GM12878 (cell line): ENCODE measurements at regions not wholly inside any gene's neighbourhood (a gene's known extent, or its start where the extent isn't known, plus 50 kb on each side); places are given as distances from the start of the nearest gene placed in this dataset.

Experiments used
- ATAC-seq: fragments of 200-7000 bp; cut with Tn5 transposase; 3 replicates; pipeline ENCODE4 v1.9.1; 2020; ENCODE audit warnings: mild to moderate bottlenecking, moderate library complexity
- BruUV-seq: library from RNA; stranded (reverse); fragments of 400-500 nt; replicated peaks from 2 replicates; lab custom pipeline; 2021; lab: Mats Ljungman, UMichigan
- CTCF ChIA-PET: fragments of 300-600 bp; sonication (Branson Sonifier 250); formaldehyde crosslinking; extraction: SDS; loops from one replicate; lab custom pipeline; 2021; ENCODE audit warnings: inconsistent platforms; lab: Yijun Ruan, JAX
- POLR2A ChIA-PET: fragments of 350-600 bp; formaldehyde crosslinking; extraction: SDS; loops from one replicate; lab custom pipeline; 2021; ENCODE audit warnings: inconsistent platforms; lab: Charles Lee
- RAD21 ChIA-PET: fragments of 300-600 bp; sonication (Branson Sonifier 250); formaldehyde crosslinking; loops from one replicate; lab custom pipeline; 2023; ENCODE audit warnings: antibody characterized with exemption; ENCODE audit not compliant: unreplicated experiment; lab: Charles Lee
- SMC1A ChIA-PET: fragments of 300-600 bp; sonication (Branson Sonifier 250); formaldehyde crosslinking; loops from one replicate; lab custom pipeline; 2023; ENCODE audit not compliant: unreplicated experiment, uncharacterized antibody; lab: Charles Lee
- DNase-seq: peaks from one replicate; pipeline ENCODE4 v3.0.0-alpha.2; 2011; ENCODE audit warnings: low read depth, low spot score
- FAIRE-seq: peaks from 3 replicates; lab custom pipeline; 2011; peaks lifted over from hg19 to GRCh38; lab: Jason Lieb, UNC
- H2AFZ ChIP-seq: 2 replicates; pipeline ENCODE4 v1.6.0; 2011; ENCODE audit warnings: low read depth, low read length, control low read depth; ENCODE audit not compliant: control insufficient read depth
- H3K27ac ChIP-seq: 2 replicates; pipeline ENCODE4 v1.5.1; 2011; ENCODE audit warnings: control low read depth; ENCODE audit not compliant: control insufficient read depth, insufficient read depth
- H3K27me3 ChIP-seq, 2 experiments: replicated peaks in 1 of 2; 2 replicates each; pipeline versions ENCODE4 v1.6.0 to v1.6.1; 2011; ENCODE audit warnings: low read length in 1 of 2; ENCODE audit not compliant: control insufficient read depth in 2 of 2, insufficient read depth in 2 of 2
- H3K36me3 ChIP-seq, 2 experiments: 2 replicates each; pipeline ENCODE4 v1.5.1; 2011; ENCODE audit warnings: low read length in 1 of 2; ENCODE audit not compliant: control insufficient read depth in 2 of 2, insufficient read depth in 2 of 2
- H3K4me1 ChIP-seq: 2 replicates; pipeline ENCODE4 v1.6.1; 2011; ENCODE audit warnings: mild to moderate bottlenecking, low read length, moderate library complexity, mixed read lengths; ENCODE audit not compliant: control insufficient read depth, insufficient read depth
- H3K4me2 ChIP-seq: 2 replicates; pipeline ENCODE4 v1.6.0; 2011; ENCODE audit warnings: control low read depth; ENCODE audit not compliant: control insufficient read depth, insufficient read depth
- H3K4me3 ChIP-seq: fragments of 200-600 bp; sonication (generic); 2 replicates; pipeline ENCODE4 v1.5.1; 2016
- H3K79me2 ChIP-seq: 2 replicates; pipeline ENCODE4 v1.6.0; 2011; ENCODE audit warnings: low read length; ENCODE audit not compliant: control insufficient read depth, insufficient read depth
- H3K9ac ChIP-seq: 2 replicates; pipeline ENCODE4 v1.8.0; 2011; ENCODE audit warnings: low read length, control low read depth, mixed read lengths; ENCODE audit not compliant: control insufficient read depth, insufficient read depth
- H3K9me3 ChIP-seq: replicated peaks from 3 replicates; pipeline ENCODE4 v1.5.1; 2011; ENCODE audit warnings: mild to moderate bottlenecking, low read length; ENCODE audit not compliant: control insufficient read depth, insufficient read depth
- H4K20me1 ChIP-seq: 2 replicates; pipeline ENCODE4 v1.6.0; 2011; ENCODE audit not compliant: control insufficient read depth, insufficient read depth
- ATF3 ChIP-seq: IDR thresholded peaks from 2 replicates; pipeline ENCODE4 v1.6.1; 2011; ENCODE audit warnings: low read depth, mild to moderate bottlenecking, low read length, moderate library complexity, borderline replicate concordance; ENCODE audit errors: extremely low read depth
- BACH1 ChIP-seq: fragments of 450-650 bp; IDR thresholded peaks from 2 replicates; pipeline ENCODE4 v1.6.1; 2017; ENCODE audit warnings: mild to moderate bottlenecking, borderline replicate concordance
- BCL11A ChIP-seq: IDR thresholded peaks from 2 replicates; pipeline ENCODE4 v1.6.1; 2011; ENCODE audit warnings: low read depth, low read length
- CREB1 ChIP-seq: IDR thresholded peaks from 2 replicates; pipeline ENCODE4 v1.6.1; 2012; ENCODE audit warnings: low read depth, mild to moderate bottlenecking, inconsistent platforms
- ELK1 ChIP-seq: IDR thresholded peaks from 2 replicates; pipeline ENCODE4 v1.6.1; 2012; ENCODE audit warnings: low read depth, low read length, improper control_type of control experiment
- FOS ChIP-seq: IDR thresholded peaks from 3 replicates; pipeline ENCODE4 v1.6.1; 2011; ENCODE audit warnings: borderline replicate concordance; ENCODE audit not compliant: insufficient read length; ENCODE audit errors: extremely low read depth
- HDGF ChIP-seq: fragments of 450-650 bp; IDR thresholded peaks from 2 replicates; pipeline ENCODE4 v1.6.1; 2016; ENCODE audit warnings: antibody characterized with exemption
- KDM1A ChIP-seq: fragments of 200-600 bp; sonication (generic); IDR thresholded peaks from 2 replicates; pipeline ENCODE4 v1.6.1; 2016; ENCODE audit warnings: borderline replicate concordance
- LARP7 ChIP-seq: fragments of 450-650 bp; IDR thresholded peaks from 2 replicates; pipeline ENCODE4 v1.6.1; 2017; ENCODE audit warnings: mild to moderate bottlenecking
- NR2F1 ChIP-seq: fragments of 450-650 bp; conservative IDR thresholded peaks from 2 replicates; pipeline ENCODE4 v1.6.1; 2017; ENCODE audit warnings: mild to moderate bottlenecking
- POLR2A ChIP-seq: IDR thresholded peaks from 2 replicates; pipeline ENCODE4 v1.6.1; 2011; ENCODE audit warnings: low read depth, mild to moderate bottlenecking, low read length
- POLR2AphosphoS5 ChIP-seq: IDR thresholded peaks from 2 replicates; pipeline ENCODE4 v1.6.1; 2011; ENCODE audit warnings: mild to moderate bottlenecking, low read length, inconsistent platforms
- RB1 ChIP-seq: fragments of 450-650 bp; formaldehyde crosslinking; IDR thresholded peaks from 2 replicates; pipeline ENCODE4 v1.6.1; 2017; ENCODE audit warnings: mild to moderate bottlenecking, borderline replicate concordance
- SIN3A ChIP-seq: IDR thresholded peaks from 2 replicates; pipeline ENCODE4 v1.6.1; 2012; ENCODE audit warnings: low read depth, low read length, improper control_type of control experiment
- SPI1 ChIP-seq: IDR thresholded peaks from 2 replicates; pipeline ENCODE4 v1.6.1; 2011; ENCODE audit warnings: low read depth, mild to moderate bottlenecking, low read length, moderate library complexity, borderline replicate concordance; ENCODE audit not compliant: insufficient read depth
- YBX1 ChIP-seq: fragments of 450-650 bp; IDR thresholded peaks from 2 replicates; pipeline ENCODE4 v1.6.1; 2016; ENCODE audit warnings: antibody characterized with exemption
- YY1 ChIP-seq: IDR thresholded peaks from 2 replicates; pipeline ENCODE4 v1.6.1; 2011; ENCODE audit warnings: low read depth, mild to moderate bottlenecking, low read length
- WGBS: methylation state at CpG from one replicate; pipeline ENCODE4 v1.1.6; 2016; ENCODE audit warnings: low lambda C conversion rate; ENCODE audit not compliant: insufficient replicate concordance, insufficient coverage; ENCODE audit errors: missing lambda C conversion rate; 5-methylcytosine and 5-hydroxymethylcytosine counted together
- in situ Hi-C: fragments of 300-500 bp; cut with MboI; formaldehyde crosslinking; loops from 9 replicates; pipeline ENCODE4 v1.14.3; 2018; ENCODE audit warnings: mixed read lengths
- intact Hi-C: fragments of 100-400 bp; cut with micrococcal nuclease; formaldehyde crosslinking; loops from one replicate; pipeline ENCODE4 v1.14.2; 2022; ENCODE audit not compliant: unreplicated experiment

GRCh38 chr10:3258394-3258793 lies 85.8 kb upstream of the PITRM1 start:
- Histone ChIP-seq H2AFZ (no peak overlapping the region), H3K79me2 (no peaks in the 10 kb centered on the region), H3K9ac (no peak overlapping the region), H4K20me1 (no peaks in the 10 kb centered on the region), H3K4me2 (no peak overlapping the region), H3K27me3 (no peaks in the 10 kb centered on the region), H3K36me3 (no peaks in the 10 kb centered on the region), H3K4me3 (no peak overlapping the region), H3K9me3 (no peaks in the 10 kb centered on the region), H3K27ac (no peak overlapping the region), H3K4me1 (no peaks in the 10 kb centered on the region)
- BruUV-seq = no TSS peak
- no peak for TF ChIP-seq POLR2A
- TF ChIP-seq CREB1 = no peak
- TF ChIP-seq BCL11A = no peak
- no peak for TF ChIP-seq HDGF
- no peak for TF ChIP-seq YBX1
- no peak for TF ChIP-seq SIN3A
- no peak for TF ChIP-seq BACH1
- TF ChIP-seq LARP7 = no peak
- TF ChIP-seq ELK1 = no peak
- TF ChIP-seq FOS = no peak
- no peak for TF ChIP-seq YY1
- TF ChIP-seq NR2F1 = no peak
- TF ChIP-seq SPI1 = no peak
- TF ChIP-seq KDM1A = no peak
- TF ChIP-seq ATF3 = no peak
- no peak for TF ChIP-seq POLR2AphosphoS5
- no peak for TF ChIP-seq RB1
- POLR2A ChIA-PET = no interaction called here
- CTCF ChIA-PET = no interaction called here
- 38% methylated on average over 7 of the region's 7 CpGs for WGBS
- ATAC-seq (no peak), FAIRE-seq (no peak), DNase-seq (no peak)
- SMC1A ChIA-PET = no interaction called here
- intact Hi-C loops = no loop called here
- in situ Hi-C loops = no loop called here
- RAD21 ChIA-PET = no interaction called here
